Trophoblast cell (in vitro differentiated cells and primary cell): ENCODE measurements at regions not wholly inside any gene's neighbourhood (a gene's known extent, or its start where the extent isn't known, plus 50 kb on each side); places are given as distances from the start of the nearest gene placed in this dataset.

ENCODE experiments used
- DNase-seq, 2 donors: peaks; one replicate each; pipeline ENCODE4 v3.0.0-alpha.2; 2016
- H2AFZ ChIP-seq: 2 replicates; pipeline ENCODE4 v1.6.1; 2013; ENCODE audit warnings: low read length, moderate library complexity, mild to moderate bottlenecking; ENCODE audit not compliant: insufficient read depth, poor library complexity
- H2AK5ac ChIP-seq: 2 replicates; pipeline ENCODE4 v1.6.1; 2013; ENCODE audit warnings: mild to moderate bottlenecking, low read length
- H2BK120ac ChIP-seq: 2 replicates; pipeline ENCODE4 v1.6.1; 2013; ENCODE audit warnings: low read length, mild to moderate bottlenecking, moderate library complexity; ENCODE audit not compliant: insufficient read depth, poor library complexity
- H2BK12ac ChIP-seq: 2 replicates; pipeline ENCODE4 v1.6.1; 2013; ENCODE audit warnings: mild to moderate bottlenecking, low read length, moderate library complexity
- H2BK5ac ChIP-seq: 2 replicates; pipeline ENCODE4 v1.6.1; 2013; ENCODE audit warnings: low read length, low read depth, moderate library complexity, mild to moderate bottlenecking; ENCODE audit not compliant: poor library complexity
- H3K14ac ChIP-seq: 2 replicates; pipeline ENCODE4 v1.6.1; 2013; ENCODE audit warnings: mild to moderate bottlenecking, low read length
- H3K18ac ChIP-seq: 2 replicates; pipeline ENCODE4 v1.6.1; 2013; ENCODE audit warnings: mild to moderate bottlenecking, low read length
- H3K23ac ChIP-seq: 2 replicates; pipeline ENCODE4 v1.6.1; 2013; ENCODE audit warnings: low read length
- H3K27ac ChIP-seq: 2 replicates; pipeline ENCODE4 v1.5.1; 2013; ENCODE audit warnings: low read depth, mild to moderate bottlenecking, inconsistent platforms, low read length, moderate library complexity
- H3K27me3 ChIP-seq: 2 replicates; pipeline ENCODE4 v1.6.1; 2013; ENCODE audit warnings: inconsistent platforms, mild to moderate bottlenecking, low read length, moderate library complexity; ENCODE audit not compliant: insufficient read depth
- H3K36me3 ChIP-seq, 2 experiments: 1 replicate in 1 of 2; 2 replicates in 1 of 2; pipeline ENCODE4 v1.6.1; 2013; ENCODE audit warnings: low read length in 2 of 2, mild to moderate bottlenecking in 2 of 2, moderate library complexity in 1 of 2; ENCODE audit not compliant: insufficient read depth in 2 of 2, control insufficient read depth in 1 of 2
- H3K4ac ChIP-seq: 2 replicates; pipeline ENCODE4 v1.6.1; 2013; ENCODE audit warnings: low read depth, mild to moderate bottlenecking, low read length, moderate library complexity
- H3K4me1 ChIP-seq, 2 experiments: 1 replicate in 1 of 2; 2 replicates in 1 of 2; pipeline ENCODE4 v1.6.1; 2013; ENCODE audit warnings: low read length in 2 of 2, mild to moderate bottlenecking in 2 of 2, moderate library complexity in 1 of 2; ENCODE audit not compliant: insufficient read depth in 2 of 2, control insufficient read depth in 1 of 2
- H3K4me2 ChIP-seq: 2 replicates; pipeline ENCODE4 v1.6.1; 2013; ENCODE audit warnings: inconsistent platforms, mild to moderate bottlenecking, low read length, moderate library complexity
- H3K4me3 ChIP-seq: 2 replicates; pipeline ENCODE4 v1.5.1; 2013; ENCODE audit warnings: mild to moderate bottlenecking, low read depth, low read length, inconsistent platforms
- H3K79me1 ChIP-seq: one replicate; pipeline ENCODE4 v1.6.1; 2013; ENCODE audit warnings: low read length
- H3K79me2 ChIP-seq: 2 replicates; pipeline ENCODE4 v1.6.1; 2013; ENCODE audit warnings: low read length, mild to moderate bottlenecking; ENCODE audit not compliant: control insufficient read depth, insufficient read depth, poor library complexity
- H3K9ac ChIP-seq: 2 replicates; pipeline ENCODE4 v1.6.1; 2013; ENCODE audit warnings: mild to moderate bottlenecking, low read length
- H3K9me3 ChIP-seq: 2 replicates; pipeline ENCODE4 v1.6.1; 2013; ENCODE audit warnings: low read depth, mild to moderate bottlenecking, control low read depth, inconsistent platforms, low read length; ENCODE audit not compliant: insufficient read depth
- H4K12ac ChIP-seq: 2 replicates; pipeline ENCODE4 v1.6.1; 2013; ENCODE audit warnings: low read depth, mild to moderate bottlenecking, low read length, moderate library complexity
- H4K8ac ChIP-seq: 2 replicates; pipeline ENCODE4 v1.6.1; 2013; ENCODE audit warnings: low read depth, mild to moderate bottlenecking, low read length, moderate library complexity
- H4K91ac ChIP-seq: one replicate; pipeline ENCODE4 v1.6.1; 2013; ENCODE audit warnings: low read depth, mild to moderate bottlenecking, low read length, moderate library complexity
- WGBS: extraction: QIAGEN DNeasy Blood & Tissue Kit; methylation state at CpG from one replicate; pipeline ENCODE4 v1.1.7; 2013; ENCODE audit warnings: missing lambda C conversion rate; ENCODE audit not compliant: insufficient read length, insufficient coverage; ENCODE audit errors: extremely low coverage; 5-methylcytosine and 5-hydroxymethylcytosine counted together

GRCh38 chr11:87832211-87832610 is 343.0 kb downstream of the RAB38 start:
- Histone ChIP-seq H2BK12ac (no peak overlapping the region), H2BK120ac (no peak overlapping the region), H4K8ac (no peak overlapping the region), H3K79me1 (no peaks in the 10 kb centered on the region), H2BK5ac (no peak overlapping the region), H3K4me2 (no peak overlapping the region), H3K14ac (no peak overlapping the region), H3K9ac (no peak overlapping the region), H3K23ac (no peak overlapping the region), H3K27me3 (no peaks in the 10 kb centered on the region), H4K91ac (no peak overlapping the region), H3K4ac (no peak overlapping the region), H3K9me3 (no peaks in the 10 kb centered on the region), H2AFZ (no peak overlapping the region), H3K36me3 (no peaks in the 10 kb centered on the region), H4K12ac (no peak overlapping the region), H3K4me1 (no peaks in the 10 kb centered on the region), H2AK5ac (no peak overlapping the region), H3K18ac (no peak overlapping the region), H3K27ac (no peak overlapping the region), H3K79me2 (no peaks in the 10 kb centered on the region), H3K4me3 (no peak overlapping the region)
- DNase-seq, result peak in 1 of 2 donors; percentile 44
- WGBS, result no CpG with 5 or more reads among the region's 5 CpGs

GRCh38 chr11:87820011-87820410 is 355.2 kb downstream of the RAB38 start:
- Histone ChIP-seq H4K91ac (no peak overlapping the region), H3K9me3 (no peaks in the 10 kb centered on the region), H3K79me1 (no peaks in the 10 kb centered on the region), H4K12ac (no peak overlapping the region), H3K9ac (no peak overlapping the region), H2BK120ac (no peak overlapping the region), H3K18ac (no peak overlapping the region), H2AFZ (no peak overlapping the region), H4K8ac (no peak overlapping the region), H3K14ac (no peak overlapping the region), H3K4me2 (no peak overlapping the region), H3K23ac (no peak overlapping the region), H3K4ac (no peak overlapping the region), H2BK12ac (no peak overlapping the region), H3K27me3 (no peaks in the 10 kb centered on the region), H3K79me2 (no peaks in the 10 kb centered on the region), H3K4me3 (no peak overlapping the region), H3K36me3 (no peaks in the 10 kb centered on the region), H3K27ac (no peak overlapping the region), H2AK5ac (no peak overlapping the region), H2BK5ac (no peak overlapping the region), H3K4me1 (no peaks in the 10 kb centered on the region)
- WGBS, result no CpG with 5 or more reads among the region's 3 CpGs
- no peak for DNase-seq

- no peak overlapping the region for H4K91ac ChIP-seq
- no peak for DNase-seq
- H4K12ac ChIP-seq, result no peak overlapping the region
- H3K18ac ChIP-seq, result no peak overlapping the region
- no peak overlapping the region for H3K4ac ChIP-seq
- H3K14ac ChIP-seq, result no peak overlapping the region
- no peak overlapping the region for H2BK12ac ChIP-seq
- no peaks in the 10 kb centered on the region for H3K79me2 ChIP-seq
- no peaks in the 10 kb centered on the region for H3K27me3 ChIP-seq
- H3K4me1 ChIP-seq, result no peaks in the 10 kb centered on the region
- H3K79me1 ChIP-seq, result no peaks in the 10 kb centered on the region
- H2BK120ac ChIP-seq, result no peak overlapping the region
- H2AFZ ChIP-seq, result no peak overlapping the region
- H2AK5ac ChIP-seq, result no peak overlapping the region
- H3K9ac ChIP-seq, result no peak overlapping the region
- H2BK5ac ChIP-seq, result no peak overlapping the region
- no peak overlapping the region for H3K27ac ChIP-seq
- H3K4me3 ChIP-seq, result no peak overlapping the region
- no peak overlapping the region for H3K4me2 ChIP-seq
- H3K36me3 ChIP-seq, result no peaks in the 10 kb centered on the region
- no peak overlapping the region for H3K23ac ChIP-seq
- WGBS, result no CpG with 5 or more reads among the region's 1 CpG
- H4K8ac ChIP-seq, result no peak overlapping the region
- H3K9me3 ChIP-seq, result no peaks in the 10 kb centered on the region
Measured at GRCh38 chr11:87819151-87819550, 356.1 kb downstream of the RAB38 start.

- H3K79me2 ChIP-seq, result no peaks in the 10 kb centered on the region
- no peak overlapping the region for H3K4me3 ChIP-seq
- H3K4me1 ChIP-seq, result no peaks in the 10 kb centered on the region
- H3K4ac ChIP-seq, result no peak overlapping the region
- H2BK120ac ChIP-seq, result no peak overlapping the region
- H3K9ac ChIP-seq, result no peak overlapping the region
- no peak overlapping the region for H3K23ac ChIP-seq
- no peaks in the 10 kb centered on the region for H3K36me3 ChIP-seq
- H3K27me3 ChIP-seq, result no peaks in the 10 kb centered on the region
- no CpG with 5 or more reads among the region's 10 CpGs for WGBS
- no peak overlapping the region for H3K4me2 ChIP-seq
- no peaks in the 10 kb centered on the region for H3K9me3 ChIP-seq
- no peaks in the 10 kb centered on the region for H3K79me1 ChIP-seq
- no peak overlapping the region for H2AK5ac ChIP-seq
- H4K8ac ChIP-seq, result no peak overlapping the region
- no peak overlapping the region for H3K27ac ChIP-seq
- H4K91ac ChIP-seq, result no peak overlapping the region
- H2AFZ ChIP-seq, result no peak overlapping the region
- H3K14ac ChIP-seq, result no peak overlapping the region
- no peak overlapping the region for H3K18ac ChIP-seq
- H4K12ac ChIP-seq, result no peak overlapping the region
- no peak overlapping the region for H2BK12ac ChIP-seq
- H2BK5ac ChIP-seq, result no peak overlapping the region
- no peak for DNase-seq
Measured at GRCh38 chr11:87812571-87813365, 362.5 kb downstream of the RAB38 start.
